Fibroblast of skin of right biceps (primary cell): ENCODE measurements at regions not wholly inside any gene's neighbourhood (a gene's known extent, or its start where the extent isn't known, plus 50 kb on each side); places are given as distances from the start of the nearest gene placed in this dataset.
A peak's percentile ranks its signal among the peaks of the same experiment; 100 is the strongest.

Source experiments
- DNase-seq: peaks from one replicate; pipeline ENCODE4 v3.0.0-alpha.2; 2013

DNA sequence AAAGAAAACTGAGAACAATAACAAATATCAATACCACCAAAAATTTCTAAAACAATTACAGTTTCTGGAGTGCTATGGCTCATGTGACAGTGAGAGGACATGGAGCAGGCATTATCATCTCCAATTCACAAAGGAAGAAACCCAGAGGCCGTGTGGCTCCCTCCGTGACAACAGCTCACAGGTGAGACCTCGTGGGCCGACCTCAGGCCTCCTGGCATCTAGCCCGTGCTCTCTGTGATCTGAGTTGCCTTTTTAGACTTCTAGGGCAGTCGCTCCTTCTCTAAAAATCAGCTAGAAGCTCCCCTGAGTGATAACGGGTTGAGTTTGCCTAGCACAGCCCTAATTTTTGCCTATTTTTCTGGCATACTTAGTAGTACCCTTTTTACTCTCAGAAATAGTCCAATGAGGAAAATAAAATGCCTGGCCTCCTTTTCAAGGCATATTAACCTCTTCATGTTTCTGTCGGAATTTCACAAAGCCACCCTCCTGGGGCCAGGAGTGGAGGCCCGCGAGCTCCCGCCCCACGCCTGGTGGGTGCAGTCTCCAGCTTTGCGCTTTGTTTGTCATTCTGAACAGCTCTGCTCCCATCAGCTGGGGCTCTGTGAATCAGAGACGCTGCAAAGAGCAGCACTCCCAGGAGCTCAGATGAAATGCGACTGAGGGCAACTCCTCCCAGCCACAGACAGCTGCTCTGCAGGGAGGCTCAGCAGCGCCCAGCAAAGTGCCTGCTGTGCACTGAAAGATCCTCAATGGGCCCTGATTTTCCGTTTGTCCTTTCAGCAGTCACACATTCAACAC, 292.5 kb downstream of the UQCRFS1 start:
- no peak for DNase-seq

DNA sequence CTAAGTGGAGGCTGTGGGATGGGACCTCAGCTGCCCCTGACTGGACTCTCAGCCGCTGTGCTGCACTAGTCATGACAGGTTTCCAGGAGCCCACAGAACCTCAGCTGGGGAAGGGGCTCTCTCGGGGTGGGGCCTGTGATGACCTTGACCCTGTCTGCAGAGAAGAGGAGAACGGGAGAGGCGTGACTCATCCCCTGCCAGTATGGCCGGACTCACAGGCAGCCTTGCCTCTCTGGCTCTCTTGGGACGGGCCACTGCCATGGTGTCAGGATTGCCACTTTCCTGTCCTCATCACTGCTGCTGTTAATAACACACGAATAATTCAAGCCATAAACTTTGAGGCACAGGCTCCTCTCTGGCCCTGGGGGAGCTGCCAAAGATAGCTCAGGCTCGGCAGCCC, 295.3 kb downstream of the UQCRFS1 start:
- DNase-seq, result no peak

DNA sequence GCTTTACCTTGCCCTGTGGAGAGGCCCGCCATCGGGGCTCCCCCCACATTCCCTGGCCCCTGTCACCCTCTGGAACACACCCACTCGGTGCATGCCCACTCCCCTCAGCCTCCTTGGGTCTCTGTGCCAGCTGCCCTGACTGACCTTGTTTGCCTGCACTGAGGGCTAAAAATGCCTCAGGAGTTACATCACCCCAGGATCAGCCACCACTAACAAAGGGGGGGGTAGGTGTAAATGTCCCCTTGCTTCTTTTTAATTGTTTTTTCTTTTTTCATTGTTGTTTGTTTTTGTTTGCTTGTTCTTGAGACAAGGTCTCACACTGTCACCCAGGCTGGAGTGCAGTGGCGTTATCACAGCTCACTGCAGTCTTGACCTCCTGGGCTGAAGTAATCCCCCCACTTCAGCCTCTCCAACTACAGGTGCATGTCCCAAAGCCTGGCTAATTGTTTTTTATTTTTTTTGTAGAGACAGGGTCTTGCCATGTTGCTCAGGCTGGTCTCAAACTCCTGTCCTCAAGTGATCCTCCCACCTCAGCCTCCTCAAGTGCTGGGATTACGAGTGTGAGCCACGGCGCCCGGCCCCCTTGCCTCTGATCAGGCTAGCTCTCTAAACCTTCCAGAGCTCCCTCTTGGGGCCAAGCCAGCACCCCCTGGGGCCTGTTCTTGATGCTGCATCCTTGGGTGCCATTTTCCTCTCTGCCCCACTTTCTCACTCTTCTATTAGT, 297.1 kb downstream of the UQCRFS1 start:
- no peak for DNase-seq

- no peak for DNase-seq
These were observed 297.7 kb downstream of the UQCRFS1 start for GRCh38 chr19:28915202-28915601.

GRCh38 chr19:28914173-28914572, 298.8 kb downstream of the UQCRFS1 start:
- DNase-seq, result no peak

DNA sequence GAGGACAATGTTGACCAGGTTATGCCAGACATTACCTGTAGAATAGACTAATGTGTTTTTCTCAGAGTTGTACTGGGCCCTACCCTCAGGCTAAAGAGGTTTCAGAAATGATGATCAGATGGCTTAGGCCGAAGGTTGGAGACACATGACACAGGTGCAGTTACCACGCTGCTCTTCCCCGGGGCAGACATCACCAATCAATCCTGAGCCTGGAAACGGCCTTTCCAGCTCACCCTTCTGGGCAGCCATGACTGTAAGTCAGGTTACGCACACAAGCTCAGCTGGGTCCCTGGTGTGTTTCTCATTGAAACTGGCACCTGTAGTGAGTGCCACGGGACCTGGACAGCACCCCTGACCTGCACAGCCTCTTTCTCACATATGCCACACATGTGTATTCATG, 299.3 kb downstream of the UQCRFS1 start:
- DNase-seq, result no peak

DNA sequence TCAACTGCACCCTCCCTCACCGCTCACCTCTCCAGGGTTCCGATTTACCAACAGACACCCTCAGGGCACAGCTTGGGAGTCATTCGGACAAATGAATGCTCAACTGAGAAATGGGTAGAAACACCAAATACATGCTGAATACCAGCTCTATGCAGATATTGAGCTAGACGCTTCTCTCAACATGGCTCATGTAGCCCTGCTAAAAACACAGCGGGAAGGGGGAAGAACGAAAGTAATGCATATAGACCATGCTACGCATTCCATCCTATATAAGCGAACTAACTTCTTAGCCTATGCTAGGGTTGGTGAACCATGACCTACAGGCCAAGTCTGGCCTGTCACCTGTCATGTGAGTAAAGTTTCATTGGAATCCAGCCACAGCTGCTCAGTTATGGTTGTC, 304.0 kb downstream of the UQCRFS1 start:
- DNase-seq, result no peak

DNA sequence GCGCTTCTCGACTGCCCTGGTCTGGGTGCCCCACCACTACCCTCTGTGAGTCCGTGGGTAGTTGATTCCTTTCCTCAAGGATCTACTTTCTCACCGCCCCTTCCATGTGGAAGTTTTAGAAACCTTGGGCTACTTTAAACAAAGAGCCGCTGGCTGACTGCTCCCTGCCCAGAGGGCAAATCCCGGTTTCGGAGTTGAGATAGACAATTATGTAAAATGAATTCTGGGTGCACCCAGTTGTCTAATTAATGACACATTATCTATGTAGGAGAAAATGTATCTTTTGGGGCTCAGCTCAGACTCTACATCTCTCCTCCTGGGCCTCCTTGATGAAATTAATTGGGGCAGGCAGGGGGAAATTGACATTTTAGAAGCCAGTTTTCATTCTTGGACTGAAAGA, 305.4 kb downstream of the UQCRFS1 start:
- DNase-seq, result no peak

DNA sequence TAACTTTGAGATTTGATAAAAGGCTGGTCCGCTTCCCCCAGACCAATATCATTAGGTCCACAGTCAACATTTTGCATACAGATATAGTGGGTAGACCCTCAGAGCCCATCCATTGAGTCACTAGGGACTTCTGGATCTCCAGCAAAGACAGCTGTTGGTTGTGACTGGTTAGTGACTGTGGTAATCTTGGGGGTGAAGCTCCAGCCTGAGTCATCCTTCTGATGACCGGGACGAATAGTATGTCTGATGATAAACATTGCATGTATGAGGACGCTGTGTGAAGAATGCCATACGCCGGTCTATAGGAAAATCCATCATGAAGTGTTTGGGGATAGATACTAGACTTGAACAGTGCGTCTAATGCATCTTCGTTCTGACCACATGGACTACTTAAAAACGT, 307.0 kb downstream of the UQCRFS1 start:
- DNase-seq, result peak; percentile 86

GRCh38 chr19:28899703-28900102, 313.2 kb downstream of the UQCRFS1 start:
- no peak for DNase-seq

DNA sequence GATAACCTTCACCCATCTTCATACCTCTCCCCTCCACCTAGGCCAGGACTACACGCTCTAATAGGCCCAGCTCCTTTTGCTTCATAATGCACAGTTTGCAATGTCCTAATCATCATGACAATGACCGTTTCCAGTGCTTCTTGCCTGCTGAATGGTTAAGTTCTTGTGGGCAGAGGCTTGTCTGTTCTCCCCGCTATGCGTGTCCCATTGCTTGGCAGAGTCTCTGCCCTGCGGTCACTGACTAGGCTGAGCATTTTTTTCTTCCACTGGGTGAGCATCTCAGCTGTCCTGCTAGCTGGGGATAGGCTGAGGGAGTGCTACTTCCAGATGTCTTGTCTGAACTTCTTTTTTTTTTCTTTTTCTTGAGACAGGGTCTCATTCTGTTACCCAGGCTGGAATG, 314.7 kb downstream of the UQCRFS1 start:
- peak; percentile 21 for DNase-seq

DNA sequence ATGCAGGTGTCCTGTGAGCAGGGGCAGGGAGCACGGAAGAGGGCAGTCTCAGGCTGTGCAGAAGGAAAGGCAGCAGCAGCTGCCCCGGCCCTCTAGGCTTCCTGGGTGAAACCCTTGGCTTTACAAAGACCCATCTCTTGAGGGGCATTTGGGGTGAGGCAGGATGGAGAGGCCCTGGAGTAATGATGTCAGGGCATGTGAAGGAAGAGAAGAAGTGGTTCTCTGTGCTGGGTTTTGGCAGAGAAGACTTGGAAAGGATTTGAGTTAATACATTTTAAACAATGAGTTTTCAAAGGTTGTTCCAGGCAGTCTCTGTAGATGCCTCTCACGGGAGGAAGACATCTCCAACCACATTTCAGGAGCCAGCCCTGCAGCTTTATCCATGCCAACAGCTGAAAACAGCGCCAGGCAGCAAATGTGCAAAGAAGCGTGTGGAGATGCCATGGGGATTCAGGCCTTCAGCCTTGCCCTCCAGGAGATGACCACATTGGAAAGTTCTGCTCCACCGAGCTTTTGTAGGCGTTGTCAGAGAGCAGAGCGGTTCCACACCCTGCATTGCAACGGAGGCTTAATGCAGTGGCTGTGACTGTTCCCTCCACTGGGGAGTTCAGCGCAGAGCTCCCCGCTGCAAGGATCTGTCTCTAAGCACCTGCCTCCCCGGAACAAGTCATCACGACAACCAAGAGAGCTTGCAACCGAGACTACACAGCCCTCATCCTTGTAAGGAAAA, 322.8 kb downstream of the UQCRFS1 start:
- DNase-seq, result no peak

DNA sequence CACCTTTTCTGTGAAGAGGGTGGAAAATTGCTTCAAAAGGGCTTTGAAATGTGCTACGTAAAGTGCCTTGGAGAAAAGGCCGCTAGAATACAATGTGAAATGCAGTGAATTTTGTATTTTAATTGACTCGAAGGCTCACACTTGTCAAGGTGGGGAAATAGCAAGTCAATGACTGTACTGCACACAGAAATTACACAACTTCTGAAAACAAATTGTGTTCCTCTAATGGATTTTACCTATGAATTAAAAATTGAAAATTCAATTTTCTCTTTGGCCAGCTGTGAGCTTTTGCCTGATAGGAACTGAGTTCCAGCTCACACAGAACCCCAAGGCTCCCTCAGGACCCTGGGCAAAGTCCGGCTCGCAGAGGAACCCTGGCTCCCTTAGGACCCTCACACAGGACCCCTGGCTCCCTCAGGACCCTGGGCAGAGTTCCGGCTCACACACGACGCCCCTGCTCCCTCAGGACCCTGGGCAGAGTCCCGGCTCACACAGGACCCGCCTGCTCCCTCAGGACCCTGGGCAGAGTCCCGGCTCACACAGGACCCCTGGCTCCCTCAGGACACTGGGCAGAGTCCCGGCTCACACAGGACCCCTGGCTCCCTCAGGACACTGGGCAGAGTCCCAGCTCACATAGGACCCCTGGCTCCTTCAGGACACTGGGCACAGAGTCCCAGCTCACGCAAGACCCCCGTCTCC, 324.9 kb downstream of the UQCRFS1 start:
- no peak for DNase-seq

- DNase-seq, result no peak
These were observed 326.2 kb downstream of the UQCRFS1 start for GRCh38 chr19:28886708-28887107.

DNA sequence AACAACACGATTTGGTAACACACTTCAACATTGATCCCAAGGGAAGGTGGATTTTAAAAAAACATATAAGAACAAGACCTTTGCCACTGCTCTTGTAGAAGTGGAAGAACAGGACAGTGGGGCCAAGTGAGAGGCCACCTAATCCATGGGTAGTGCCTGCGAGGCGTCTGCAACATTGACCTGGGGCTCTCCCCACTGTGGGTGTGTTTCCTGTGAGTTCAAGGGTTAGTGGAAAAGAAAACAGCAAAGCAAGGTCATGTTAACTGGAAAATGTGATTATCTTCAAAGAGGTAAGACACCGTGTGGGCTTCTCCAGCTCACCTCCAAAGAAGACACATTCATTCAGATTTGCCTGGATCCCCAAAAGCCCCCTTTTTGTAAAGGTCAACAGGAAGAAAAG, 327.0 kb downstream of the UQCRFS1 start:
- no peak for DNase-seq

DNA sequence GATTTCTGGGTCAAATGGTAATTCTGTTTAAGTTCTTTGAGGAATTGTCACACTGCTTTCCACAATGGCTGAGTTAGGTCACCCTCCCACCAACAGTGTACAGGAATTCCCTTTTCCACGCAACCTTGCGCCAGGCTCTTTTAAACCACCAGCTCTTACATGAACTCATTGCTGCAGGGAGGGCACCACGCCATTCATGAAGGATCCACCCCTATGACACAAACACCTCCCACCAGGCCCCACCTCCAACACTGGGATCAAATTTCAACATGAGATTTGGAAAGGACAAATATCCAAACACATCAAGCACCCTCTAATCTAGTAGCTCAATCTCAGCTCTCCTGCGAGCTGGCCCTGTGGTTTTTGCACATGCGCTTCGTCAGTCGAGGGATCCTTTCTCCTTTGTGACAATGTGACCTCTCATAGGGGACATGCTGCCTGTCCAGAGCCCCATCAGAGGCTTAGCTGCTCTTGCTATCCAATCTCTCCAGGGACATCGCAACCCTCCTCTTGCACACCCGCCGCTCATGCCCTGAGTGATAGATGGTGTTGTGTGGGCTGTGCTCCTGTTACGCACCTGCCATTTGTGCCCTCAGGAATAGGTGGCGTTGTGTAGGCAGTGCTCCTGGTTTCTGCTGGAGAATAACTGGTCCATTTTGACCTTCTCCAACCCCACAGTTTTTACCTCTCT, 328.0 kb downstream of the UQCRFS1 start:
- DNase-seq, result no peak

DNA sequence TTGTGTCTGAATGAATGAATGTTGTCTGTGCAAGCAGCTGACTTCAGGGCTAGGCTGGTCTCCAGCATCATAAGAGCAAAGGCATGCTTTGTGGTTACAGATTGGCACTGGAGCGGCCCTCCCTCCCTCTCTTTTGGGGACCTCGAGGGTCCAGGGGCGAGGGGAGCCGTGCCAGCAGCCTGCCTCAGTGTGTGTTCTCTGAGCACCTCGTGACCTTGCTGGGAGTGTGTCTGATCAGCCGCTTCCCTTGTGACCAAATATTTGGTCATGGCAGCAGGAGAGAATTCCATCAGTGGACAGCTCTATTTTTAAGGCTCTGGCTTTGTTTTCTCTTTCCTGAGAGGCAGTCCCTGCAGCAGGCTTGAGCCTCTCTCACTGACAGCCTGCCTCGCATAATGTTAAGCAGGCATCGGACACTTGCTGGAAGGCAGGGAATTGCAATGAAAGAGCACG, 329.7 kb downstream of the UQCRFS1 start:
- DNase-seq, result peak; percentile 29

DNA sequence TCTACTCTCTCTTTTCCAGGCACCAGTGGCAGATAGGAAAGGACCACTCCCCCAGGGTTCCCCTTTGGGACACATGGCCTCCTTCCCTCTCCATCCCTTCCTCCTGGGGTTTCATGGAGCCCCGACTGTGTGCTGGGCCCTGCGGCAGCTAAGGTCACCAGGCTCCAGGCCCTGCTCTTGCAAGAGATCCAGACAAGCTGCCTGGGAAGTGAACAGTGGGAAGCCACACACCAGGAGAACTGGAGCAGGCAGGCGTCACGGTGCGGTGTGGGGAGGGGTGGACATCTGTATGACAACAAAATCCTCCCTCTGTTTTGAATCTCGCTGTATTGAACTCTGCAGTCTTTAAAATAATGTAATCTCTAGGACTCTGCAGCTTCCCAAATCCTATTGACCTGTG, 330.1 kb downstream of the UQCRFS1 start:
- DNase-seq, result no peak

DNA sequence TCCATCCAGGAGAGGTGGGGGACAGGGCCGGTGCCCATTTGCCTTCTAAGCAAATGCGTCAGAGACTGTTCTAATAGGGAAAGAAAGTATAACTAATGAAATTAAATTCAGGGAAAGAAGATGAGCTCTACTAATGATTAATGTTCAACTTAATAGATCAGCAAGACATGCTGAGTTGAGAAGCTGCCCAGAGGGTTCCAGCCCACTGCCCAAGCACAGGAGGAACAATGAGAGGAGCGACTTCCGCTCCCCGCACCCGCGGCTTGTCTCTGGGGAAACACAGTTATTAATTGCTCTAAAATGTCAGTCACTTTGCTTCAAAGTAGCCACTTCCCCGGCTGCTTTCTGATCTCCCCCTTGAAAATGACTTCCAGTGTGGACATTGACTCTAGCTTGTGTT, 331.3 kb downstream of the UQCRFS1 start:
- DNase-seq, result no peak

GRCh38 chr19:28880735-28881401, 332.1 kb downstream of the UQCRFS1 start:
- DNase-seq, result no peak

GRCh38 chr19:28878862-28879566, 333.9 kb downstream of the UQCRFS1 start:
- DNase-seq, result peak; percentile 68
